Retinal pigment epithelial cell (primary cell): ENCODE measurements at regions not wholly inside any gene's neighbourhood (a gene's known extent, or its start where the extent isn't known, plus 50 kb on each side); places are given as distances from the start of the nearest gene placed in this dataset.

Experiments used
- DNase-seq: peaks from one replicate; pipeline ENCODE4 v3.0.0-alpha.2; 2010; ENCODE audit warnings: low read depth
- H3K4me3 ChIP-seq: 2 replicates; pipeline ENCODE4 v1.5.1; 2011; ENCODE audit warnings: mild to moderate bottlenecking, low read length, control low read depth, moderate library complexity
- TF ChIP-seq, protein P1 (sequence below): conservative IDR thresholded peaks from 2 replicates; pipeline ENCODE4 v1.5.1; 2011; ENCODE audit warnings: low read depth, low read length, control low read depth, inconsistent platforms

GRCh38 chr10:100652406-100653135 lies 92.8 kb upstream of the PAX2 start:
- no peak for DNase-seq
- TF ChIP-seq, protein P1, sequence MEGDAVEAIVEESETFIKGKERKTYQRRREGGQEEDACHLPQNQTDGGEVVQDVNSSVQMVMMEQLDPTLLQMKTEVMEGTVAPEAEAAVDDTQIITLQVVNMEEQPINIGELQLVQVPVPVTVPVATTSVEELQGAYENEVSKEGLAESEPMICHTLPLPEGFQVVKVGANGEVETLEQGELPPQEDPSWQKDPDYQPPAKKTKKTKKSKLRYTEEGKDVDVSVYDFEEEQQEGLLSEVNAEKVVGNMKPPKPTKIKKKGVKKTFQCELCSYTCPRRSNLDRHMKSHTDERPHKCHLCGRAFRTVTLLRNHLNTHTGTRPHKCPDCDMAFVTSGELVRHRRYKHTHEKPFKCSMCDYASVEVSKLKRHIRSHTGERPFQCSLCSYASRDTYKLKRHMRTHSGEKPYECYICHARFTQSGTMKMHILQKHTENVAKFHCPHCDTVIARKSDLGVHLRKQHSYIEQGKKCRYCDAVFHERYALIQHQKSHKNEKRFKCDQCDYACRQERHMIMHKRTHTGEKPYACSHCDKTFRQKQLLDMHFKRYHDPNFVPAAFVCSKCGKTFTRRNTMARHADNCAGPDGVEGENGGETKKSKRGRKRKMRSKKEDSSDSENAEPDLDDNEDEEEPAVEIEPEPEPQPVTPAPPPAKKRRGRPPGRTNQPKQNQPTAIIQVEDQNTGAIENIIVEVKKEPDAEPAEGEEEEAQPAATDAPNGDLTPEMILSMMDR = no peak
- H3K4me3 ChIP-seq = no peak overlapping the region

DNA sequence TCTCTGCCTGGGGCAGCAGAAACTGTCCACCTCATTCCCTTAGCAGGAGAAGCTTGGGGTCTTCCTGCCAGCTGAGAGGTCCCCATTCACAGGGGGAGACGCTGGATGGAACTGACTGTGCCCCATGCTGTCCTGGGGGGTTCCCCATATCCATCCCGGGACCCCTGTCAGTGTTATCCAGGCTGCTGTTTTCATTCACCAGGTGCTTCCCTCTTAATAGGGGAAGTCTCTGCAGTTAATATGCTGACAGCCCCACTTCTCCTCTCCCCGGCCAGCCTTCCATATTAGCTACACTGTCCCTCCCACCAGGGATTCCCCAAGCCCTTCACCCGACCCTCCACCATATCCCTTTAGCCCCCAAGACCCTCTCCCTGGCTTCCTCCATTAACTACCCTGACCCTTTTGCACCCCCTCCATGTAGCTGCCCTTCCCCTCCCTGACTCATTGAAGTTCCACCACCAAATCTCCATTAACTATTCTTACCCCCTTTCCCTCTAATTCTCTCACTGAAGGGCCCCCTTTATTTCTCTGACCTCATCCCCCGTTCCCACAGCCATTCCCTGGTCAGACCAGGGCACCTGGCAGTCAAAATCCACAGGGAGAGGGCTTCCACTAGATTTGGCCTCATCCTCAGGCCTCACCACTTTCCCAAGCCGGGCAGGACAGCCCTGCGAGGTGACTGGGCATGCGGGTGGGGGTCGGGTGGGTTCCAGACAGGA lies 92.0 kb upstream of the PAX2 start:
- TF ChIP-seq, protein P1 = no peak
- no peak overlapping the region for H3K4me3 ChIP-seq
- DNase-seq = no peak

- TF ChIP-seq, protein P1 = no peak
- H3K4me3 ChIP-seq = no peak overlapping the region
- no peak for DNase-seq
These were observed 91.2 kb upstream of the PAX2 start for GRCh38 chr10:100653957-100654781.

DNA sequence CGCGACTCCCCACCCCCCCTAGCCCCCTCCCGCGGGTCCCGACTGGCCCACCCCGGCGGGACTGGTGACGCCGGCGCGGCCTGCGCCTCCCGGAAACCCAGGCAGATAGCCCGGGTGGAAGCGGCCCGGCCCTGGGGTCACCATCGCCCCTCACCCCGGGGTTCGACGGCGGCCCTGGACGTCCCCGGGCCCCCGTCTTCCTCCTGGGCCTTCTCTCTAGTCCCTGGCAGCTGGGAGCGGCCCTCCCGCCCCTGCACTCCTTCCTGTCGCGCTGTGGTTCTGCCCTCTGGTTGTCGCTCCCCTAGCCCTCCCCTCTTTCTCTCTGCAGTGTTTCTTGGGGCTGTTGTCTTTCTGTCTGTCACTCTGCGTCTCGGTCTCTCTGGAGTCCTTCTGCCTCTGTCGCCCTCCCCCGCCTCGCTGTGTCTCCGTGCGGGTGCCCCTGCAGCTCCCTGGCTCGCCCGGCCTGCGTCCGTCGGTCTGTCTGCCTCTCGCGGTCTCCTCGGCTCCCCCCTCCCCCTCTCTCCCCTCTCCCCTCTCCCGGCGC lies 90.5 kb upstream of the PAX2 start:
- TF ChIP-seq, protein P1 = no peak
- DNase-seq = no peak
- no peak overlapping the region for H3K4me3 ChIP-seq

GRCh38 chr10:100655326-100655759 lies 90.0 kb upstream of the PAX2 start:
- TF ChIP-seq, protein P1 = no peak
- no peak for DNase-seq
- no peak overlapping the region for H3K4me3 ChIP-seq

GRCh38 chr10:100655760-100656421 lies 89.5 kb upstream of the PAX2 start:
- TF ChIP-seq, protein P1 = no peak
- DNase-seq = no peak
- no peak overlapping the region for H3K4me3 ChIP-seq
